ENCODE measurements at regions not wholly inside any gene's neighbourhood (a gene's known extent, or its start where the extent isn't known, plus 50 kb on each side); places are given as distances from the start of the nearest gene placed in this dataset.

DNA sequence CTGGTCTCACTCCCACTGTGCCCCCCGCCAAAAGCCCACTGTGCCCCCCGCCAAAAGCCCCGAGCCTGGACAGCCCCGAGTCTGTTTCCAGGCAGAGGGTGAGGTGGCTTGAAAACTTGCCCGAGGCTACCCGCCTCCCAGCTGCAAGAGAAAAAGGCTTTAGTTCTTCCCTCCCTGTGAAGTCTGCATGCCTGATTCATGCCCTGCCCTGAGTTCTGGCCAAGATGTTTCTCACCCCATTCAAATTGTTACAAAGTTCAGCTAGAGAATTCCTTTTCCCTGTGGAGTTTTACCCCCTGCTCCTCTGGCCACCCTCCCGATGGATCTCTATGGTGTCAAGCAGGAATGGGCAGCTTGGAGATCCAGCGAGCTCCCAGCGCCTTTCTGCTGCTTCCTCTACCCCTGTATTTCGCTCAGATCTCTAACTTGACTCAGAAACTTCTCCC lies 298.8 kb upstream of the MAP3K7 start:
- TF ChIP-seq, protein P1, sequence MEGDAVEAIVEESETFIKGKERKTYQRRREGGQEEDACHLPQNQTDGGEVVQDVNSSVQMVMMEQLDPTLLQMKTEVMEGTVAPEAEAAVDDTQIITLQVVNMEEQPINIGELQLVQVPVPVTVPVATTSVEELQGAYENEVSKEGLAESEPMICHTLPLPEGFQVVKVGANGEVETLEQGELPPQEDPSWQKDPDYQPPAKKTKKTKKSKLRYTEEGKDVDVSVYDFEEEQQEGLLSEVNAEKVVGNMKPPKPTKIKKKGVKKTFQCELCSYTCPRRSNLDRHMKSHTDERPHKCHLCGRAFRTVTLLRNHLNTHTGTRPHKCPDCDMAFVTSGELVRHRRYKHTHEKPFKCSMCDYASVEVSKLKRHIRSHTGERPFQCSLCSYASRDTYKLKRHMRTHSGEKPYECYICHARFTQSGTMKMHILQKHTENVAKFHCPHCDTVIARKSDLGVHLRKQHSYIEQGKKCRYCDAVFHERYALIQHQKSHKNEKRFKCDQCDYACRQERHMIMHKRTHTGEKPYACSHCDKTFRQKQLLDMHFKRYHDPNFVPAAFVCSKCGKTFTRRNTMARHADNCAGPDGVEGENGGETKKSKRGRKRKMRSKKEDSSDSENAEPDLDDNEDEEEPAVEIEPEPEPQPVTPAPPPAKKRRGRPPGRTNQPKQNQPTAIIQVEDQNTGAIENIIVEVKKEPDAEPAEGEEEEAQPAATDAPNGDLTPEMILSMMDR (IDR thresholded peaks at IDR 0.05): no peak
- no peak for TF ChIP-seq POLR2A (IDR thresholded peaks at IDR 0.05)
